Gastrocnemius medialis (tissue), 4 donors: ENCODE measurements at regions not wholly inside any gene's neighbourhood (a gene's known extent, or its start where the extent isn't known, plus 50 kb on each side); places are given as distances from the start of the nearest gene placed in this dataset.

Experiments
- ATAC-seq, 2 donors: fragments of 150-250 bp; one replicate each; pipeline ENCODE4 v1.9.1; 2016
- DNase-seq, 2 donors: peaks; one replicate each; pipeline ENCODE4 v3.0.0-alpha.2; 2019
- H3K27ac ChIP-seq, 4 donors: fragments of 200-600 bp; sonication (generic); 1 replicate in 1 of 4; 2 replicates in 3 of 4; pipeline ENCODE4 v1.5.1; 2016 to 2018; ENCODE audit warnings: mild to moderate bottlenecking in 2 of 4, moderate library complexity in 1 of 4
- H3K27me3 ChIP-seq, 3 donors: fragments of 200-600 bp; sonication (generic) in 2 of 3; 1 replicate in 1 of 3; 2 replicates in 2 of 3; pipeline versions ENCODE4 v1.5.1 to v1.6.0; 2016 to 2019; ENCODE audit warnings: mild to moderate bottlenecking in 1 of 3, moderate library complexity in 1 of 3
- H3K36me3 ChIP-seq, 2 donors: fragments of 200-600 bp; sonication (generic) in 1 of 2; one replicate each; pipeline ENCODE4 v1.5.1; 2017 to 2018
- H3K4me1 ChIP-seq, 2 donors: fragments of 200-600 bp; sonication (generic) in 1 of 2; one replicate each; pipeline ENCODE4 v1.5.1; 2016 to 2017; ENCODE audit warnings: mild to moderate bottlenecking in 2 of 2
- H3K4me3 ChIP-seq, 4 donors: fragments of 200-600 bp; sonication (generic) in 3 of 4; 1 replicate in 1 of 4; 2 replicates in 3 of 4; pipeline ENCODE4 v1.5.1; 2016 to 2019; ENCODE audit warnings: mild to moderate bottlenecking in 2 of 4
- H3K9me3 ChIP-seq, 3 donors: fragments of 200-600 bp; sonication (generic) in 2 of 3; 1 replicate in 1 of 3; 2 replicates in 2 of 3; pipeline ENCODE4 v1.5.1; 2016 to 2019
- CTCF ChIP-seq, 5 experiments: fragments of 450-650 bp in 3 of 5; fragments of 200-600 bp in 2 of 5; sonication (generic) in 2 of 5; IDR thresholded peaks in 4 of 5; conservative IDR thresholded peaks in 1 of 5; 1 replicate in 4 of 5; 2 replicates in 1 of 5; pipeline ENCODE4 v1.5.1; 2016 to 2019; ENCODE audit warnings: antibody characterized with exemption in 5 of 5, mild to moderate bottlenecking in 3 of 5, moderate library complexity in 3 of 5
- POLR2A ChIP-seq, 2 donors: fragments of 450-650 bp; IDR thresholded peaks; one replicate each; pipeline ENCODE4 v1.6.1; 2017; ENCODE audit warnings: antibody characterized with exemption in 2 of 2, mild to moderate bottlenecking in 2 of 2, moderate library complexity in 2 of 2
- in situ Hi-C, 4 donors: fragments of 200-750 bp; cut with MboI; loops; one replicate each; pipeline versions ENCODE4 v1.15.0 to v1.8.0; 2017; ENCODE audit warnings: low sequenced_read_pairs in 4 of 4
- intact Hi-C: fragments of 100-400 bp; cut with DNase I; formaldehyde crosslinking; loops from one replicate; pipeline ENCODE4 v1.15.1; 2023; ENCODE audit warnings: low total_unique reads

DNA sequence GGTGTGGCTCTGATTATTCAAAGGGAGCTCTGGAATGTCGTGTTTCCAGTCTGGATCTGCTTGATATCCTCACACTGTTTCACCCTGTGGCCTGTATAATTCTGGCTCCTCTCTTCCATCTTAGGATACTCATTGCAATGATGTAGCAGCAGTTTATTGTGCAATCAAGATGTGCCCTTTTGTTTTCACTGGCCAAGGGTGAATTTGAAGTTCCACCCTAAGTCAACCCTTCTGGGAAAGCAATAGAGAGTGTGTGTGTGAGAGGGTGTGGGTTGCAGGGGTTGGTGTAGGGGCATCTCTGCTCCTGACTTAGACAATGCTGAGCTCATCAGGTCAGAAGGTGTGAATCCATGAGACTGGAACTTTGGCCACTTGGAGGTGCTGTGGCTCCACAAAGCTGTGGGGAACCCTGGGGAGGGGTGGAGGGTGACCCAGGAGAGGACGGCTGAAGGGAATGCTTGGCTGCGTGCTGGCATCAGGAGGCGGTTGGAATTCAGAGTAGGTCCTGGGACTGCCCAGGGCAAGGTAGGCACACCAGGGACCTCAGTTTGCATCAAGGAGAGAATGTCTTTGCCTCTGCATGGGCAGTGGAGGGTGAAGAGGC lies 118.0 kb upstream of the PRSS58 start:
- TF ChIP-seq POLR2A (IDR thresholded peaks at IDR 0.05) (no peak), CTCF (IDR thresholded peaks at IDR 0.05 in 4 of 5, conservative IDR thresholded peaks at IDR 0.05 in 1 of 5) (peak in 3 of 5 experiments; percentile 23 to 40 (median 25))
- peak in 1 of 2 donors; percentile 55 for DNase-seq

GRCh38 chr7:142372727-142373126 lies 114.9 kb upstream of the PRSS58 start:
- H3K4me1 ChIP-seq, result peaks cover 33 to 51% of the 10 kb centered on the region in 2 donors
- H3K27me3 ChIP-seq, result no peaks in the 10 kb centered on the region
- no peaks in the 10 kb centered on the region for H3K9me3 ChIP-seq
- no peaks in the 10 kb centered on the region for H3K36me3 ChIP-seq
- ATAC-seq (peak; percentile 81 to 82), DNase-seq (peak; percentile 76 to 79)
- intact Hi-C loops (no loop called here), in situ Hi-C loops (no loop called here)
- peak overlapping the region in 1 of 4 donors; percentile 3 for H3K4me3 ChIP-seq
- peak overlapping the region; percentile 78 to 95 (median 88) for H3K27ac ChIP-seq
- TF ChIP-seq POLR2A (IDR thresholded peaks at IDR 0.05), result no peak
- no peak for TF ChIP-seq CTCF (IDR thresholded peaks at IDR 0.05 in 4 of 5, conservative IDR thresholded peaks at IDR 0.05 in 1 of 5)

More for the DNA sequence above, 118.0 kb upstream of the PRSS58 start:
- Histone ChIP-seq H3K9me3 (no peaks in the 10 kb centered on the region), H3K27me3 (no peaks in the 10 kb centered on the region), H3K27ac (peak overlapping the region; percentile 78 to 95 (median 88)), H3K4me1 (peaks cover 33 to 50% of the 10 kb centered on the region in 2 donors), H3K36me3 (no peaks in the 10 kb centered on the region), H3K4me3 (no peak overlapping the region)
- intact Hi-C loops, result no loop called here
- ATAC-seq, result peak in 1 of 2 donors; percentile 29
- in situ Hi-C loops, result no loop called here

GRCh38 chr7:142371586-142372377 lies 113.9 kb upstream of the PRSS58 start:
- intact Hi-C loops (no loop called here), in situ Hi-C loops (no loop called here)
- no peak overlapping the region for H3K4me3 ChIP-seq
- ATAC-seq, result peak; percentile 59 to 68
- H3K27ac ChIP-seq, result peak overlapping the region; percentile 78 to 95 (median 88)
- peak; percentile 52 to 76 for DNase-seq
- H3K9me3 ChIP-seq, result no peaks in the 10 kb centered on the region
- no peaks in the 10 kb centered on the region for H3K36me3 ChIP-seq
- no peaks in the 10 kb centered on the region for H3K27me3 ChIP-seq
- peak in 1 of 2 donors; percentile 36 for TF ChIP-seq POLR2A (IDR thresholded peaks at IDR 0.05)
- no peak for TF ChIP-seq CTCF (IDR thresholded peaks at IDR 0.05 in 4 of 5, conservative IDR thresholded peaks at IDR 0.05 in 1 of 5)
- H3K4me1 ChIP-seq, result peaks cover 33 to 51% of the 10 kb centered on the region in 2 donors

DNA sequence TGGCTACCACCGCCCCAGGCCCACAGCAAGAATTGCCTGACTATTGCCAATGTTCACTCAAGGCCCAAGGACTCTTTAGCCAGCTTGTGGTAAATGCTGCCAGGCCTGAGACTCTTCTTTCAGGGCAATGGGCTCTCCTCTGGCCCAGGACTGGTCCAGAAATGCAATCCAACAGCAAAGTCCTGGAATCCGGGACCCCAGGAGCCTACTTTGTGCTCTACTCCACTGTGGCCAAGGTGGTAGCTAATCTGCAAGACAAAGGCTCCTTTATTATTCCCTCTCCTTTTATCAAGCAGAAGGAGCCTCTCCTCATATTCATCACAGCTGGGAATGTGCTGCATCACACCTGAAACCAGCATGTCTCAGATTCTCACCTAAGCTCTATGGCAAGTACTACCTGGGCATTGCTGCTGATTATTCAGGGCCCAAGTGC lies 107.6 kb upstream of the PRSS58 start:
- no peak overlapping the region for H3K27ac ChIP-seq
- in situ Hi-C loops (no loop called here), intact Hi-C loops (no loop called here)
- DNase-seq (no peak), ATAC-seq (no peak)
- TF ChIP-seq CTCF (IDR thresholded peaks at IDR 0.05 in 4 of 5, conservative IDR thresholded peaks at IDR 0.05 in 1 of 5) (no peak), POLR2A (IDR thresholded peaks at IDR 0.05) (no peak)
- H3K9me3 ChIP-seq, result no peaks in the 10 kb centered on the region
- no peaks in the 10 kb centered on the region for H3K27me3 ChIP-seq
- H3K36me3 ChIP-seq, result no peaks in the 10 kb centered on the region
- no peak overlapping the region for H3K4me3 ChIP-seq
- H3K4me1 ChIP-seq, result peaks cover 4 to 13% of the 10 kb centered on the region in 2 donors
